ENCODE measurements at regions not wholly inside any gene's neighbourhood (a gene's known extent, or its start where the extent isn't known, plus 50 kb on each side); places are given as distances from the start of the nearest gene placed in this dataset.

GRCh38 chr2:146260551-146260950, 1584.3 kb upstream of the ACVR2A start:
- ChIA-PET CTCF (no interaction called here), POLR2A (ENCODE audit: low non-redundant PET) (no interaction called here)
- no peak for DNase-seq (ENCODE audit: low spot score)
- H3K27ac ChIP-seq: no peak overlapping the region
- TF ChIP-seq CTCF (conservative IDR thresholded peaks at IDR 0.05; ENCODE audit: low read depth): no peak

GRCh38 chr2:146259816-146260215, 1585.0 kb upstream of the ACVR2A start:
- no peak overlapping the region for H3K27ac ChIP-seq
- no peak for TF ChIP-seq CTCF (conservative IDR thresholded peaks at IDR 0.05; ENCODE audit: low read depth)
- ChIA-PET POLR2A (ENCODE audit: low non-redundant PET) (no interaction called here), CTCF (no interaction called here)
- DNase-seq (ENCODE audit: low spot score): no peak

- no peak for DNase-seq (ENCODE audit: low spot score)
- TF ChIP-seq CTCF (conservative IDR thresholded peaks at IDR 0.05; ENCODE audit: low read depth): no peak
- no peak overlapping the region for H3K27ac ChIP-seq
- ChIA-PET CTCF (interaction anchor here (0.6 kb wide), 1 partner anchor 35 kb away, joined by 3 read pairs; no protein-coding TSS in a partner anchor), POLR2A (ENCODE audit: low non-redundant PET) (no interaction called here)
These were observed 1586.8 kb upstream of the ACVR2A start for GRCh38 chr2:146258071-146258470.

- CTCF ChIA-PET: no interaction called here
- POLR2A ChIA-PET (ENCODE audit: low non-redundant PET): no interaction called here
- DNase-seq (ENCODE audit: low spot score): no peak
- no peak for TF ChIP-seq CTCF (conservative IDR thresholded peaks at IDR 0.05; ENCODE audit: low read depth)
- H3K27ac ChIP-seq: no peak overlapping the region
These were observed 1592.7 kb upstream of the ACVR2A start for GRCh38 chr2:146252119-146252518.

GRCh38 chr2:146251328-146251727, 1593.5 kb upstream of the ACVR2A start:
- ChIA-PET POLR2A (ENCODE audit: low non-redundant PET) (no interaction called here), CTCF (no interaction called here)
- TF ChIP-seq CTCF (conservative IDR thresholded peaks at IDR 0.05; ENCODE audit: low read depth): no peak
- no peak for DNase-seq (ENCODE audit: low spot score)
- H3K27ac ChIP-seq: no peak overlapping the region

- DNase-seq (ENCODE audit: low spot score): no peak
- H3K27ac ChIP-seq: no peak overlapping the region
- CTCF ChIA-PET: no interaction called here
- POLR2A ChIA-PET (ENCODE audit: low non-redundant PET): no interaction called here
- TF ChIP-seq CTCF (conservative IDR thresholded peaks at IDR 0.05; ENCODE audit: low read depth): no peak
These were observed 1597.9 kb upstream of the ACVR2A start for GRCh38 chr2:146246736-146247523.
